ELR (cell line): ENCODE measurements at regions not wholly inside any gene's neighbourhood (a gene's known extent, or its start where the extent isn't known, plus 50 kb on each side); places are given as distances from the start of the nearest gene placed in this dataset.
"Not testable (repeated sequence)": the region's sequence is repeated elsewhere in the genome, so short reads cannot be mapped to it uniquely, and the experiment has no call there.

Experiments used
- DNase-seq: peaks from one replicate; pipeline ENCODE4 v3.0.0-alpha.2; 2015; ENCODE audit warnings: low read depth

DNA sequence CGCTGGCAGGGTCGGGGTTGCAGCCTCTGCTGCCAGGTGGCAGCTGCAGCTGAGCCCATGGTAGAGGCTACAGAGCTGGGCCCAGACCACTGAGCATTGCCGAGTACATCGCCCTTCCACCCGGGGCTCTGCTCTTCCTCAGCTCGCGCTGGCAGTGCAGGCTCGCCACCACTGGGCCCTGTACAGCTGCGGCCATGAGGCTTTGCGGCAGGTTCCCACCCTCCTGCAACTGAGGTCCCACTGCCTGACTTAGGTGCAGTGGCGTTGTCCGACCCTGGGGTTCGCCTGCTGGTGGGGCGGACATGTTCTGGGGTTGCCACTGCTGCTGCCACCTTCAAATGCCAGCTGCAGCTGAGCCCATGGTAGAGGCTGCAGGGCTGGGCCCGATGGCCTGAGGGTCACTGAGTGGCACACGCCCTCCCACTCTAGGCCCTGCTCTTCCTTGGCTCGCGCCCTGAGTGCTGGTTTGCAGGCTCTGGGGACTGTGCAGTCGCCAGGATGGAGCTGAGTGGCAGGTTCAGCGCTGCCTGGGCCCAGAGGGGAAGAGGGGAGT is 359.8 kb downstream of the FOXD4L6 start:
- not testable (repeated sequence) for DNase-seq

- not testable (repeated sequence) for DNase-seq
Measured at GRCh38 chr9:40768178-40768577, 360.3 kb downstream of the FOXD4L6 start.

DNA sequence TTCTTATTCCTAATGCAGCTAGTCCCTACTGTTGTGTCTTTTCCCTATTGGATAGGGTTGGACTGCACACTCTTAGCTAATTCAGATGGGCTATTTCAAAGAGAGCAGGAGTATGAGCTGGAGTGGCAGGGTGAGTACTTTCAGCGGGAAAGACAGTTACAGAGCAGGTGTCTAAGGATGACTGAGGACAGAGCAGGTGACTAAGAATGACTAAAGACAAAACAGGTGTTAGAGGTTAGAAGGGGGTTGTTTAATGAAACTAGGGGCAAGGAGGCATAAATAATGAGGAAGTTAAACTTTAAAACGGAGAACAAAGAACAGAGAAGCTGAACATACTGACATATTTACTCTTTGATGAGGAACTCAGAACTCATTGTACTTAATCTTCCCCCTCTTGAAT is 373.5 kb downstream of the FOXD4L6 start:
- not testable (repeated sequence) for DNase-seq

GRCh38 chr9:40753288-40753687 is 375.2 kb downstream of the FOXD4L6 start:
- DNase-seq = peak; percentile 0

DNA sequence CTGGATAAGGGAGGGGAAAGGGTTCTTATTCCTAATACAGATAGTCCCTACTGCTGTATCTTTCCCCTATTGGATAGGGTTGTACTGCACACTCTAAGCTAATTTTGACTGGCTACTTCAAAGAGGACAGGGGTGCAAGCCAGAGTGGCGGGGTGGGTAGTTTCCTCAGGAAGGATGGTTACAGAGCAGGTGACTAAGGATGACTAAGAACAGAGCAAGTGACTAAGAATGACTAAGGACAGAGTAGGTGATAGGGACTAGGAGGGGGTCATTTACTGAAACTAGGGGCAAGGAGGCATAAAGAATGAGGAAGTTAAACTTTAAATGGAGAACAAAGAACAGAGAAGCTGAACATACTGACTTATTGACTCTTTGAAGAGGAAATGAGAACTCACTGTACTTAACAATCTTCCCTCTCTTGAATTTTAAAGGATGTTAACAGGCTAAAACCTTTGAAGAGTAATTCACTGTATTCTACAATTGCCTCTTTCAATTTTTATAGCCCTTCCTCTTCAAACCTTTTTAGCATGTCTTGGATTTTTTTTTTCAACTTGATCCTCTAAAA is 381.5 kb downstream of the FOXD4L6 start:
- DNase-seq = not testable (repeated sequence)
